Adrenal gland (tissue), 9 donors: ENCODE measurements at regions not wholly inside any gene's neighbourhood (a gene's known extent, or its start where the extent isn't known, plus 50 kb on each side); places are given as distances from the start of the nearest gene placed in this dataset.

Source experiments
- DNase-seq, 7 donors: peaks; one replicate each; pipeline ENCODE4 v3.0.0-alpha.2; 2019 to 2020
- H3K27ac ChIP-seq, 5 donors: fragments of 200-600 bp; sonication (generic) in 4 of 5; 1 replicate in 3 of 5; 2 replicates in 2 of 5; pipeline versions ENCODE4 v1.5.1 to v1.8.0; 2016 to 2020; ENCODE audit warnings: mild to moderate bottlenecking in 1 of 5
- H3K27me3 ChIP-seq: fragments of 200-600 bp; 2 replicates; pipeline ENCODE4 v1.8.0; 2021
- H3K36me3 ChIP-seq, 2 donors: fragments of 200-600 bp; replicated peaks in 1 of 2; 1 replicate in 1 of 2; 2 replicates in 1 of 2; pipeline versions ENCODE4 v1.5.1 to v1.8.0; 2018 to 2022
- H3K4me1 ChIP-seq, 2 donors: fragments of 200-600 bp; replicated peaks in 1 of 2; 1 replicate in 1 of 2; 2 replicates in 1 of 2; pipeline versions ENCODE4 v1.5.1 to v1.8.0; 2018 to 2021
- H3K4me3 ChIP-seq, 4 donors: fragments of 200-600 bp; sonication (generic) in 3 of 4; one replicate each; pipeline ENCODE4 v1.5.1; 2016 to 2018
- H3K9me3 ChIP-seq, 3 donors: fragments of 200-600 bp; sonication (generic) in 1 of 3; replicated peaks in 1 of 3; 1 replicate in 2 of 3; 2 replicates in 1 of 3; pipeline versions ENCODE4 v1.5.1 to v1.8.0; 2016 to 2021
- CTCF ChIP-seq, 6 experiments: fragments of 450-650 bp in 4 of 6; fragments of 200-600 bp in 2 of 6; sonication (generic) in 1 of 6; IDR thresholded peaks; 1 replicate in 5 of 6; 2 replicates in 1 of 6; pipeline versions ENCODE4 v1.5.1 to v1.8.0; 2016 to 2021; ENCODE audit warnings: antibody characterized with exemption in 6 of 6, mild to moderate bottlenecking in 2 of 6, moderate library complexity in 1 of 6
- POLR2A ChIP-seq, 2 donors: fragments of 450-650 bp; IDR thresholded peaks; one replicate each; pipeline ENCODE4 v1.6.1; 2017; ENCODE audit warnings: antibody characterized with exemption in 2 of 2, mild to moderate bottlenecking in 2 of 2, moderate library complexity in 1 of 2
- WGBS, 4 donors: extraction: QIAGEN DNeasy Blood & Tissue Kit in 2 of 4; methylation state at CpG; one replicate each; pipeline versions ENCODE4 v1.1.5 to v1.1.7; 2013 to 2017; 5-methylcytosine and 5-hydroxymethylcytosine counted together
- intact Hi-C, 2 donors: fragments of 100-400 bp; cut with DNase I; formaldehyde crosslinking; loops; one replicate each; pipeline versions ENCODE4 v1.14.1 to v1.15.0; 2022 to 2023
- donor health status: healthy with polysubstance abuse.
- donor health status: Bipolar disorder and iron deficiency.
- donor health status: DM: yes; HTN: yes; CAD: no.
- donor health status: DM: no; HTN: no; CAD: no.
- donor health status: DM: no; HTN: no; CAD: no.

DNA sequence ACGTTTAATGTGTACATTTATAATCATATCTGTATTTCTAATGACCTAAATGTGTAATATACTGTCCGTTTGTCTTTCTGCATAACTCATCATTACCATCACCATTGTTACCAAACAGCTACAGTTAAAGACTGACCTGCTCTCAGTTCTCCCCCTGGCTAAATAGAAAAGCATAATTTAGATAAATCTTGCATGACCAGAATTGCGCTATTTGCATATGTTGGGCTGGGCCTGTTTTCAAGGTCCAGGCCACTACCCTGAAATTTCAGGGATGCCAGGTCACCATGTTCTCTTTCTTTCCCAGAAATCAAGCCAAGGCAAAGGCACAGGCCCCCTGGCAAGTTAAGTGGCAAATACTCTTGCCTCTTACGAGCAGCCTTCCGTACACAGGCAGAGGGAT, 78.4 kb downstream of the MARCHF4 start:
- 85 to 98% (median 92%) methylated on average over 3 to 5 of the region's 5 CpGs for WGBS, 4 donors
- Histone ChIP-seq H3K4me3 (no peak overlapping the region), H3K4me1 (no peaks in the 10 kb centered on the region), H3K9me3 (no peaks in the 10 kb centered on the region), H3K27me3 (no peaks in the 10 kb centered on the region), H3K36me3 (no peaks in the 10 kb centered on the region), H3K27ac (no peak overlapping the region)
- DNase-seq, result no peak
- TF ChIP-seq CTCF (IDR thresholded peaks at IDR 0.05) (no peak), POLR2A (IDR thresholded peaks at IDR 0.05) (no peak)
- intact Hi-C loops, result no loop called here

DNA sequence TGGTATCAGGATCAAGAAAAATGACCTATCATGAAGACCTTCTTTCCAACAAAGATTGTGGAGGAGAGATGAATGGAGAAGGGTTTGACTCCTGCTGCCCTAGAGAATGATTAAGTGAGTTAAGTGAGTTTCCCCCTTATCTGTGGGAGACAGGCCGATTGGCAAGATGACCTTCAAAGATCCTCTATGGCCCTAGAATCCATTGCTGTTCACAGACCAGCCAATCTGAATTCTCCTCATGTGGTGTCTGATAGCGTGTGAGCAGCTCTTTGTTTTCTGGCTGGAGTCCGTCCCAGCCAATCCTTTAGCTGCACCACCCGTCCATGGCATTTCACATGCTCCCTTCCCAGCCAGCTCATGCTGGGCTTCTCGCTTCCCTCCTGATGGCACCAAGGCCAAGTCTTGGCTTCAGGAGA, 79.4 kb downstream of the MARCHF4 start:
- DNase-seq, result peak in 1 of 7 donors; percentile 15
- no peaks in the 10 kb centered on the region for H3K36me3 ChIP-seq
- H3K9me3 ChIP-seq, result no peaks in the 10 kb centered on the region
- H3K4me3 ChIP-seq, result no peak overlapping the region
- intact Hi-C loops, result no loop called here
- WGBS, 4 donors, result 53 to 66% (median 64%) methylated on average over 5 of the region's 5 CpGs
- H3K27ac ChIP-seq, result no peak overlapping the region
- H3K4me1 ChIP-seq, result no peaks in the 10 kb centered on the region
- TF ChIP-seq POLR2A (IDR thresholded peaks at IDR 0.05), result no peak
- no peak for TF ChIP-seq CTCF (IDR thresholded peaks at IDR 0.05)
- no peaks in the 10 kb centered on the region for H3K27me3 ChIP-seq

DNA sequence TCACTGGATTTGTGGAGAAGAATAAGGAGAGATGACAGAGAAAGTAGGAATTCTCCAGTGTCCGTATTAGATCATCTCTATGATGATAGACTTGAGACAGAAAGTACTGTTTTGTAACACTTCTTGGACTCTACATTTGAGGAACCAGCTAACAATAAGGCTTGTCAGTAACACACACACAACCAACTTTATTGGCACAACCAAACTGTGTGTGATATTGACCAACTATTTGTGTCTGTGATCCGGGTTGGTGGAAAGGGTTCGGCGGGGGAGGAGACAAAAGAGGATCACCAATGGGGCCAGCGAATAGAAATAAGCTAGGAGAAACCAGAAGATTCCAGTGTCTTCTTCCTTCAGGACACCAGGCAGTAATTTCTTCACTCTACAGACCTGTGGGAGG, 79.8 kb downstream of the MARCHF4 start:
- intact Hi-C loops, result no loop called here
- no peak for TF ChIP-seq POLR2A (IDR thresholded peaks at IDR 0.05)
- TF ChIP-seq CTCF (IDR thresholded peaks at IDR 0.05), result no peak
- no peaks in the 10 kb centered on the region for H3K27me3 ChIP-seq

GRCh38 chr2:216289470-216289869, 82.8 kb downstream of the MARCHF4 start:
- no peaks in the 10 kb centered on the region for H3K27me3 ChIP-seq
- H3K4me3 ChIP-seq, result no peak overlapping the region
- no peaks in the 10 kb centered on the region for H3K36me3 ChIP-seq
- intact Hi-C loops, result no loop called here
- DNase-seq, result no peak
- TF ChIP-seq CTCF (IDR thresholded peaks at IDR 0.05) (no peak), POLR2A (IDR thresholded peaks at IDR 0.05) (no peak)
- H3K4me1 ChIP-seq, result no peaks in the 10 kb centered on the region
- H3K27ac ChIP-seq, result no peak overlapping the region
- no peaks in the 10 kb centered on the region for H3K9me3 ChIP-seq
- WGBS, 4 donors, result 32 to 40% (median 36%) methylated on average over 2 of the region's 2 CpGs

More for the DNA sequence above, 79.8 kb downstream of the MARCHF4 start:
- Histone ChIP-seq H3K4me1 (no peaks in the 10 kb centered on the region), H3K36me3 (no peaks in the 10 kb centered on the region), H3K9me3 (no peaks in the 10 kb centered on the region), H3K27ac (no peak overlapping the region), H3K4me3 (no peak overlapping the region)
- DNase-seq, result no peak
- 94 to 98% (median 95%) methylated on average over 5 of the region's 5 CpGs for WGBS, 4 donors
